H1 (cell line): ENCODE measurements at regions not wholly inside any gene's neighbourhood (a gene's known extent, or its start where the extent isn't known, plus 50 kb on each side); places are given as distances from the start of the nearest gene placed in this dataset.

Experiments
- CTCF ChIA-PET: fragments of 300-600 bp; sonication (Branson Sonifier 250); formaldehyde crosslinking; loops from one replicate; lab custom pipeline; 2021; ENCODE audit not compliant: partially characterized antibody; lab: Charles Lee
- POLR2A ChIA-PET: fragments of 300-600 bp; sonication (Branson Sonifier 250); formaldehyde crosslinking; loops from one replicate; lab custom pipeline; 2021; ENCODE audit warnings: inconsistent platforms; ENCODE audit not compliant: partially characterized antibody; lab: Charles Lee
- DNase-seq, 2 experiments: peaks; one replicate each; pipeline versions ENCODE4 v3.0.0 to v3.0.0-alpha.2; 2010 to 2022; ENCODE audit warnings: low spot score in 2 of 2, low read depth in 1 of 2, mixed read lengths in 1 of 2
- FAIRE-seq: peaks from 2 replicates; lab custom pipeline; 2011; peaks lifted over from hg19 to GRCh38; lab: Jason Lieb, UNC
- H2AFZ ChIP-seq: 2 replicates; pipeline ENCODE4 v1.8.1; 2012; ENCODE audit warnings: low read length, inconsistent platforms
- H2AK5ac ChIP-seq: 2 replicates; pipeline ENCODE4 v1.6.1; 2013; ENCODE audit warnings: low read depth, low read length
- H2BK120ac ChIP-seq: replicated peaks from 2 replicates; pipeline ENCODE3; 2013; ENCODE audit warnings: low read depth, low read length, inconsistent platforms
- H2BK12ac ChIP-seq: 2 replicates; pipeline ENCODE4 v1.6.1; 2013; ENCODE audit warnings: low read depth, low read length
- H2BK15ac ChIP-seq: 2 replicates; pipeline ENCODE4 v1.6.1; 2013; ENCODE audit warnings: low read length
- H2BK20ac ChIP-seq: 2 replicates; pipeline ENCODE4 v1.6.1; 2013; ENCODE audit warnings: low read length
- H2BK5ac ChIP-seq: 2 replicates; pipeline ENCODE4 v1.6.1; 2013; ENCODE audit warnings: low read depth, low read length
- H3K14ac ChIP-seq: 2 replicates; pipeline ENCODE4 v1.6.1; 2013; ENCODE audit warnings: inconsistent platforms; ENCODE audit not compliant: insufficient read length
- H3K18ac ChIP-seq: 2 replicates; pipeline ENCODE4 v1.6.1; 2013; ENCODE audit warnings: low read length; ENCODE audit errors: extremely low read depth
- H3K23ac ChIP-seq: 2 replicates; pipeline ENCODE4 v1.6.1; 2013; ENCODE audit warnings: inconsistent platforms; ENCODE audit not compliant: insufficient read length
- H3K23me2 ChIP-seq: 2 replicates; pipeline ENCODE4 v1.6.1; 2013; ENCODE audit warnings: low read depth, low read length
- H3K27ac ChIP-seq: 2 replicates; pipeline ENCODE4 v1.6.1; 2011; ENCODE audit warnings: low read depth, low read length, inconsistent platforms
- H3K27me3 ChIP-seq, 4 experiments: replicated peaks in 1 of 4; 1 replicate in 1 of 4; 2 replicates in 3 of 4; pipeline versions ENCODE4 v1.6.1 to v1.8.1; 2011 to 2013; ENCODE audit warnings: low read length in 3 of 4, mild to moderate bottlenecking in 3 of 4, inconsistent platforms in 2 of 4, mixed read lengths in 2 of 4, moderate library complexity in 1 of 4; ENCODE audit not compliant: control insufficient read depth in 3 of 4, insufficient read depth in 3 of 4; ENCODE audit errors: extremely low read depth in 1 of 4
- H3K36me3 ChIP-seq, 4 experiments: 2 replicates each; pipeline versions ENCODE4 v1.6.1 to v1.8.1; 2011 to 2013; ENCODE audit warnings: mild to moderate bottlenecking in 4 of 4, low read length in 3 of 4, moderate library complexity in 2 of 4, control low read depth in 1 of 4, inconsistent platforms in 1 of 4; ENCODE audit not compliant: insufficient read depth in 4 of 4, control insufficient read depth in 2 of 4
- H3K4ac ChIP-seq: replicated peaks from 2 replicates; pipeline ENCODE3; 2013; ENCODE audit warnings: low read length, low read depth, mixed read lengths, inconsistent platforms; ENCODE audit not compliant: insufficient read length
- H3K4me1 ChIP-seq, 4 experiments: replicated peaks in 1 of 4; 1 replicate in 1 of 4; 2 replicates in 3 of 4; pipeline versions ENCODE4 v1.6.1 to v1.8.1; 2011 to 2013; ENCODE audit warnings: low read length in 3 of 4, inconsistent platforms in 2 of 4, mixed read lengths in 1 of 4; ENCODE audit not compliant: insufficient read depth in 4 of 4, control insufficient read depth in 3 of 4
- H3K4me2 ChIP-seq, 2 experiments: 2 replicates each; pipeline versions ENCODE4 v1.6.1 to v1.8.1; 2011 to 2013; ENCODE audit warnings: low read depth in 2 of 2, low read length in 2 of 2, control low read depth in 1 of 2, inconsistent platforms in 1 of 2, mild to moderate bottlenecking in 1 of 2; ENCODE audit not compliant: insufficient read depth in 1 of 2
- H3K4me3 ChIP-seq, 4 experiments: fragments of 200-600, 300-600 bp in 1 of 4; sonication (generic), shearing (Covaris generic), sonication (Bioruptor Twin) in 1 of 4; 2 replicates each; pipeline versions ENCODE4 v1.5.1 to v1.8.1; 2011 to 2016; ENCODE audit warnings: low read length in 4 of 4, low read depth in 3 of 4, control low read depth in 2 of 4, inconsistent platforms in 2 of 4, mild to moderate bottlenecking in 2 of 4, mixed read lengths in 1 of 4, moderate library complexity in 1 of 4; ENCODE audit not compliant: insufficient read depth in 2 of 4; ENCODE audit errors: extremely low read depth in 1 of 4
- H3K56ac ChIP-seq: replicated peaks from 2 replicates; pipeline ENCODE3; 2013; ENCODE audit warnings: low read depth, mild to moderate bottlenecking, mixed read lengths, low read length, inconsistent platforms; ENCODE audit not compliant: insufficient read length
- H3K79me1 ChIP-seq: 2 replicates; pipeline ENCODE4 v1.6.1; 2013; ENCODE audit warnings: low read depth, low read length, control low read depth
- H3K79me2 ChIP-seq, 2 experiments: 2 replicates each; pipeline versions ENCODE4 v1.6.1 to v1.8.1; 2012 to 2013; ENCODE audit warnings: low read length in 2 of 2, mild to moderate bottlenecking in 2 of 2, inconsistent platforms in 1 of 2; ENCODE audit not compliant: insufficient read depth in 2 of 2, control insufficient read depth in 1 of 2
- H3K9ac ChIP-seq, 4 experiments: replicated peaks in 1 of 4; 1 replicate in 1 of 4; 2 replicates in 3 of 4; pipeline versions ENCODE4 v1.6.1 to v1.8.1; 2011 to 2013; ENCODE audit warnings: low read depth in 3 of 4, low read length in 3 of 4, control low read depth in 2 of 4, mild to moderate bottlenecking in 2 of 4, moderate library complexity in 2 of 4, inconsistent platforms in 1 of 4; ENCODE audit errors: extremely low read depth in 1 of 4
- H3K9me3 ChIP-seq, 2 experiments: 2 replicates each; pipeline versions ENCODE4 v1.6.1 to v1.8.1; 2012 to 2013; ENCODE audit warnings: mild to moderate bottlenecking in 2 of 2, moderate library complexity in 2 of 2, control low read depth in 1 of 2, inconsistent platforms in 1 of 2, low read depth in 1 of 2, low read length in 1 of 2, mixed read lengths in 1 of 2; ENCODE audit not compliant: insufficient read depth in 2 of 2
- H4K20me1 ChIP-seq, 2 experiments: replicated peaks in 1 of 2; 2 replicates each; pipeline versions ENCODE3 to v1.8.1; 2011 to 2013; ENCODE audit warnings: inconsistent platforms in 2 of 2, low read length in 2 of 2, mild to moderate bottlenecking in 1 of 2; ENCODE audit not compliant: insufficient read depth in 2 of 2, control insufficient read depth in 1 of 2
- H4K5ac ChIP-seq: 2 replicates; pipeline ENCODE4 v1.6.1; 2013; ENCODE audit warnings: low read length, low read depth, mixed read lengths, inconsistent platforms; ENCODE audit not compliant: insufficient read length
- H4K8ac ChIP-seq: 2 replicates; pipeline ENCODE4 v1.8.0; 2013; ENCODE audit warnings: mild to moderate bottlenecking, moderate library complexity, low read length, inconsistent platforms; ENCODE audit not compliant: insufficient read depth; ENCODE audit errors: extremely low read depth
- H4K91ac ChIP-seq: replicated peaks from 2 replicates; pipeline ENCODE3; 2013; ENCODE audit warnings: low read length, mixed read lengths, inconsistent platforms; ENCODE audit not compliant: insufficient read length
- BACH1 ChIP-seq: IDR thresholded peaks from 2 replicates; pipeline ENCODE4 v1.6.1; 2012; ENCODE audit warnings: low read length, improper control_type of control experiment
- E2F6 ChIP-seq: IDR thresholded peaks from 2 replicates; pipeline ENCODE4 v1.6.1; 2012; ENCODE audit warnings: inconsistent platforms
- KDM5A ChIP-seq: fragments of 200-600 bp; IDR thresholded peaks from 2 replicates; pipeline ENCODE4 v1.7.1; 2012; ENCODE audit warnings: mild to moderate bottlenecking, low read length, inconsistent platforms, mixed read lengths
- NRF1 ChIP-seq: IDR thresholded peaks from 2 replicates; pipeline ENCODE4 v1.6.1; 2011; ENCODE audit warnings: mild to moderate bottlenecking, low read depth, low read length, improper control_type of control experiment
- RAD21 ChIP-seq, 2 experiments: IDR thresholded peaks in 1 of 2; conservative IDR thresholded peaks in 1 of 2; 2 replicates each; pipeline ENCODE4 v1.6.1; 2011; ENCODE audit warnings: low read depth in 2 of 2, low read length in 2 of 2, improper control_type of control experiment in 1 of 2, inconsistent platforms in 1 of 2, mild to moderate bottlenecking in 1 of 2, moderate library complexity in 1 of 2
- TBP ChIP-seq: IDR thresholded peaks from 2 replicates; pipeline ENCODE4 v1.6.1; 2011; ENCODE audit warnings: low read depth, low read length, improper control_type of control experiment
- TEAD4 ChIP-seq: IDR thresholded peaks from 2 replicates; pipeline ENCODE4 v1.6.1; 2012; ENCODE audit warnings: low read depth, low read length, inconsistent platforms, mixed read lengths
- YY1 ChIP-seq: IDR thresholded peaks from 2 replicates; pipeline ENCODE4 v1.6.1; 2011; ENCODE audit warnings: low read depth, mild to moderate bottlenecking, low read length
- WGBS, 2 experiments: shearing (Covaris generic) in 1 of 2; methylation state at CpG; one replicate each; pipeline versions ENCODE4 v1.1.6 to v1.1.7; 2013 to 2015; ENCODE audit warnings: low lambda C conversion rate in 2 of 2, mixed read lengths in 2 of 2, inconsistent platforms in 1 of 2, low coverage in 1 of 2, missing lambda C conversion rate in 1 of 2; ENCODE audit not compliant: insufficient replicate concordance in 2 of 2, insufficient coverage in 1 of 2, insufficient read length in 1 of 2; ENCODE audit errors: extremely low coverage in 1 of 2, missing lambda C conversion rate in 1 of 2; 5-methylcytosine and 5-hydroxymethylcytosine counted together

DNA sequence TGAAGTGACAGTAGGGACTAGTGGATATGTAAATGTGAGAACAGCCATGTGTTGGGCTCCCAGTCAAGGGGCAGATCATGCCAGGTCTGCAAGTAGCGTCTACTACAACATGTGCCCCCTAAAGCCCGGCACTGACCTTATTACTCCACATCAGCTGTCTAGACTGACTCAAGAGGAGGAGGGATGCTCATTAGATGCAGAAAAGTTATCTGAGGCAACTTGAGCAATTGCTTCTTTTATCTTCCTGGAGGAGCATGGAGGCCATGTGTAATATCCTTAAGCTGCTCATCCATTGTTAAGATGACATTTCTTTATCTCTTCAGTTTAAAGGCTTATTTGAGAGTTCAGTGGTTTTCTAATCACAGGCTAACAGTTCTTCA lies 404.7 kb upstream of the FLRT2 start:
- Histone ChIP-seq H3K14ac (no peak overlapping the region), H2AK5ac (no peak overlapping the region), H3K9ac (no peak overlapping the region), H3K4me2 (no peak overlapping the region), H3K23me2 (peaks cover 2% of the 10 kb centered on the region; the same call in 1 of the 2 replicates), H2BK15ac (no peak overlapping the region), H3K4me3 (no peak overlapping the region), H3K4me1 (no peaks in the 10 kb centered on the region), H4K91ac (no peak overlapping the region), H2BK12ac (no peak overlapping the region), H3K27me3 (no peaks in the 10 kb centered on the region), H3K23ac (no peak overlapping the region), H4K20me1 (no peaks in the 10 kb centered on the region), H3K36me3 (no peaks in the 10 kb centered on the region), H3K79me2 (no peaks in the 10 kb centered on the region), H3K56ac (no peak overlapping the region), H4K5ac (no peak overlapping the region), H3K27ac (no peak overlapping the region), H3K9me3 (no peaks in the 10 kb centered on the region), H4K8ac (no peak overlapping the region), H2BK20ac (no peak overlapping the region), H3K18ac (no peak overlapping the region), H2BK120ac (no peak overlapping the region), H3K79me1 (no peaks in the 10 kb centered on the region), H3K4ac (no peak overlapping the region), H2AFZ (no peak overlapping the region), H2BK5ac (no peak overlapping the region)
- 91% methylated on average over 2 of the region's 2 CpGs; no CpG with 5 or more reads in 1 of the 2 experiments for WGBS, 2 experiments
- CTCF ChIA-PET, result interaction anchor here (0.7 kb wide), 1 partner anchor 176 kb away, joined by 3 read pairs; no protein-coding TSS in a partner anchor
- POLR2A ChIA-PET, result no interaction called here
- DNase-seq (no peak), FAIRE-seq (no peak)
- TF ChIP-seq KDM5A (no peak), RAD21 (IDR thresholded peaks at IDR 0.05 in 1 of 2, conservative IDR thresholded peaks at IDR 0.05 in 1 of 2; ENCODE audit: low read depth in 2 of 2, low read length in 2 of 2) (no peak), TEAD4 (no peak), TBP (no peak), NRF1 (no peak), YY1 (no peak), BACH1 (no peak), E2F6 (no peak)
